PC-9 (cell line): ENCODE measurements at regions not wholly inside any gene's neighbourhood (a gene's known extent, or its start where the extent isn't known, plus 50 kb on each side); places are given as distances from the start of the nearest gene placed in this dataset.

Experiments
- BruUV-seq: library from RNA; stranded (reverse); fragments of 400-500 nt; replicated peaks from 2 replicates; lab custom pipeline; 2021; lab: Mats Ljungman, UMichigan
- CTCF ChIA-PET: fragments of 300-600 bp; sonication (Branson Sonifier 250); formaldehyde crosslinking; loops from one replicate; lab custom pipeline; 2022; ENCODE audit warnings: antibody characterized with exemption; lab: Charles Lee
- POLR2A ChIA-PET: fragments of 300-600 bp; sonication (Branson Sonifier 250); formaldehyde crosslinking; loops from one replicate; lab custom pipeline; 2022; ENCODE audit warnings: antibody characterized with exemption; ENCODE audit not compliant: unreplicated experiment; lab: Charles Lee
- DNase-seq, 2 experiments: peaks; one replicate each; pipeline versions ENCODE4 v3.0.0 to v3.0.0-alpha.2; 2015 to 2022; ENCODE audit warnings: mixed read lengths in 1 of 2
- H2AFZ ChIP-seq: fragments of 200-600 bp; sonication (generic); 2 replicates; pipeline ENCODE4 v1.8.1; 2017; ENCODE audit warnings: antibody characterized with exemption
- H3F3A ChIP-seq: fragments of 200-600 bp; sonication (generic); 2 replicates; pipeline ENCODE4 v1.8.1; 2017; ENCODE audit warnings: antibody characterized with exemption, mild to moderate bottlenecking, low read depth; ENCODE audit not compliant: insufficient read depth
- H3K27ac ChIP-seq: fragments of 200-600 bp; sonication (generic); 2 replicates; pipeline ENCODE4 v1.6.1; 2016; ENCODE audit warnings: mixed run types
- H3K27me3 ChIP-seq: fragments of 200-600 bp; sonication (generic); 2 replicates; pipeline ENCODE4 v1.6.1; 2016; ENCODE audit warnings: low read depth, mixed run types; ENCODE audit not compliant: insufficient read depth
- H3K36me3 ChIP-seq: fragments of 200-600 bp; sonication (generic); 2 replicates; pipeline ENCODE4 v1.6.1; 2016; ENCODE audit warnings: low read depth, mixed run types
- H3K4me1 ChIP-seq: fragments of 200-600 bp; sonication (generic); replicated peaks from 2 replicates; pipeline ENCODE4 v1.6.1; 2016; ENCODE audit warnings: mixed run types; ENCODE audit not compliant: insufficient read depth
- H3K4me2 ChIP-seq: fragments of 200-600 bp; sonication (generic); 2 replicates; pipeline ENCODE4 v1.6.1; 2017; ENCODE audit warnings: mixed run types
- H3K4me3 ChIP-seq: fragments of 200-600 bp; sonication (generic); 2 replicates; pipeline ENCODE4 v1.6.1; 2016; ENCODE audit warnings: mixed run types
- H3K79me2 ChIP-seq: fragments of 200-600 bp; sonication (generic); 2 replicates; pipeline ENCODE4 v1.6.1; 2017; ENCODE audit warnings: low read depth, mixed run types
- H3K9me2 ChIP-seq: fragments of 200-600 bp; sonication (generic); 2 replicates; pipeline ENCODE4 v1.8.1; 2017; ENCODE audit warnings: mild to moderate bottlenecking; ENCODE audit not compliant: insufficient read depth
- H3K9me3 ChIP-seq: fragments of 200-600 bp; sonication (generic); 2 replicates; pipeline ENCODE4 v1.8.1; 2016; ENCODE audit warnings: low read depth; ENCODE audit not compliant: insufficient read depth
- H4K20me1 ChIP-seq: fragments of 200-600 bp; sonication (generic); 2 replicates; pipeline ENCODE4 v1.8.1; 2017; ENCODE audit not compliant: insufficient read depth
- EZH2 ChIP-seq: fragments of 200-600 bp; sonication (generic); IDR thresholded peaks from 2 replicates; pipeline ENCODE4 v1.8.0; 2017; ENCODE audit warnings: antibody characterized with exemption, low read depth
- intact Hi-C: fragments of 100-400 bp; cut with micrococcal nuclease; formaldehyde crosslinking; loops from one replicate; pipeline ENCODE4 v1.10.0; 2022; ENCODE audit not compliant: unreplicated experiment
- TF ChIP-seq, protein P1 (sequence below): fragments of 200-600 bp; sonication (generic); conservative IDR thresholded peaks from 2 replicates; pipeline ENCODE4 v1.6.1; 2017; ENCODE audit warnings: mixed run types, antibody characterized with exemption, mild to moderate bottlenecking, moderate library complexity

DNA sequence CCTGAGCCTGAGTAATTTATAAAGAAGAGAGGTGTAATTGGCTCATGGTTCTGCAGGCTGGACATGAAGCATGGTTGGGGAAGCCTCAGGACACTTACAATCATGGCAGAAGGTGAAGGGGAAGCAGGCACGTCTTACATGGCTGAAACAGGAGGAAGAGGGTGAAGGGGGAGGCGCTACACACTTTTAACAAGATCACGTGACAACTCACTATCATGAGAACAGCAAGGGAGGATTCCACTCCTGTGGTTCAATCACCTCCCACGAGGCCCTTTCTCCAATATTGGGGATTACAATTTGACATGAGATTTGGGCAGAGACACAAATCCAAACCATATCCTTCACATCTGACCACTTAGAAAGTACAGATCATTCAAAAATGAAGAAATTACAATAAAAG, 110.6 kb upstream of the SHISA6 start:
- H3K9me3 ChIP-seq = no peaks in the 10 kb centered on the region
- H4K20me1 ChIP-seq = no peaks in the 10 kb centered on the region
- BruUV-seq = no TSS peak
- H3K4me3 ChIP-seq = no peak overlapping the region
- no peaks in the 10 kb centered on the region for H3F3A ChIP-seq
- intact Hi-C loops = no loop called here
- no peak overlapping the region for H2AFZ ChIP-seq
- no peaks in the 10 kb centered on the region for H3K79me2 ChIP-seq
- no peaks in the 10 kb centered on the region for H3K9me2 ChIP-seq
- no peaks in the 10 kb centered on the region for H3K36me3 ChIP-seq
- H3K27ac ChIP-seq = no peak overlapping the region
- ChIA-PET POLR2A (no interaction called here), CTCF (no interaction called here)
- no peaks in the 10 kb centered on the region for H3K4me1 ChIP-seq
- H3K4me2 ChIP-seq = no peak overlapping the region
- no peak for DNase-seq
- H3K27me3 ChIP-seq = no peaks in the 10 kb centered on the region
- no peak for TF ChIP-seq EZH2
- TF ChIP-seq, protein P1, sequence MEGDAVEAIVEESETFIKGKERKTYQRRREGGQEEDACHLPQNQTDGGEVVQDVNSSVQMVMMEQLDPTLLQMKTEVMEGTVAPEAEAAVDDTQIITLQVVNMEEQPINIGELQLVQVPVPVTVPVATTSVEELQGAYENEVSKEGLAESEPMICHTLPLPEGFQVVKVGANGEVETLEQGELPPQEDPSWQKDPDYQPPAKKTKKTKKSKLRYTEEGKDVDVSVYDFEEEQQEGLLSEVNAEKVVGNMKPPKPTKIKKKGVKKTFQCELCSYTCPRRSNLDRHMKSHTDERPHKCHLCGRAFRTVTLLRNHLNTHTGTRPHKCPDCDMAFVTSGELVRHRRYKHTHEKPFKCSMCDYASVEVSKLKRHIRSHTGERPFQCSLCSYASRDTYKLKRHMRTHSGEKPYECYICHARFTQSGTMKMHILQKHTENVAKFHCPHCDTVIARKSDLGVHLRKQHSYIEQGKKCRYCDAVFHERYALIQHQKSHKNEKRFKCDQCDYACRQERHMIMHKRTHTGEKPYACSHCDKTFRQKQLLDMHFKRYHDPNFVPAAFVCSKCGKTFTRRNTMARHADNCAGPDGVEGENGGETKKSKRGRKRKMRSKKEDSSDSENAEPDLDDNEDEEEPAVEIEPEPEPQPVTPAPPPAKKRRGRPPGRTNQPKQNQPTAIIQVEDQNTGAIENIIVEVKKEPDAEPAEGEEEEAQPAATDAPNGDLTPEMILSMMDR = no peak

DNA sequence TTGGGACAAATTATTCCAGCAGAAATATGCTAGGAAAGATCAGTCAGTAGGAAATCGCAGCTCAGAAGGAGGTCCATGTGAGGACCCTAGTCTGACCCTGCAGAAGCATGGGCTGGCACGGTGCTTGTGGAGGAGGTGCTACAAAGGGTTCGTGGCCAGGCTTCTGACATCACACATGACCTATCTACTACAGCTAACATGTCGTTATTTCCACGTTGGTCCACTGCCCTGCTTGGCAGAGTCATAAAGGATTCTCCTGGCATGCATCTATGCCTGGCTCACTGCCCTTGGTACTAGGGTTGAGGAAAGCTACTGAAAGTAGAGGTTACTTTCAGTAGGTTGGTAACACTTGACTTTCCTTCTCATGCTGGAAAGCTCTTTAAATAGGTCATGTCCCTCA, 118.1 kb upstream of the SHISA6 start:
- no peaks in the 10 kb centered on the region for H3K27me3 ChIP-seq
- no peaks in the 10 kb centered on the region for H4K20me1 ChIP-seq
- ChIA-PET POLR2A (no interaction called here), CTCF (no interaction called here)
- no peak for DNase-seq
- intact Hi-C loops = no loop called here
- no peak overlapping the region for H3K4me3 ChIP-seq
- H3K4me1 ChIP-seq = no peaks in the 10 kb centered on the region
- H3K9me2 ChIP-seq = no peaks in the 10 kb centered on the region
- H3K27ac ChIP-seq = no peak overlapping the region
- H3F3A ChIP-seq = no peaks in the 10 kb centered on the region
- H2AFZ ChIP-seq = no peak overlapping the region
- H3K4me2 ChIP-seq = no peak overlapping the region
- no peak for TF ChIP-seq EZH2
- TF ChIP-seq, protein P1 = no peak
- H3K9me3 ChIP-seq = no peaks in the 10 kb centered on the region
- no peaks in the 10 kb centered on the region for H3K79me2 ChIP-seq
- no TSS peak for BruUV-seq
- no peaks in the 10 kb centered on the region for H3K36me3 ChIP-seq

DNA sequence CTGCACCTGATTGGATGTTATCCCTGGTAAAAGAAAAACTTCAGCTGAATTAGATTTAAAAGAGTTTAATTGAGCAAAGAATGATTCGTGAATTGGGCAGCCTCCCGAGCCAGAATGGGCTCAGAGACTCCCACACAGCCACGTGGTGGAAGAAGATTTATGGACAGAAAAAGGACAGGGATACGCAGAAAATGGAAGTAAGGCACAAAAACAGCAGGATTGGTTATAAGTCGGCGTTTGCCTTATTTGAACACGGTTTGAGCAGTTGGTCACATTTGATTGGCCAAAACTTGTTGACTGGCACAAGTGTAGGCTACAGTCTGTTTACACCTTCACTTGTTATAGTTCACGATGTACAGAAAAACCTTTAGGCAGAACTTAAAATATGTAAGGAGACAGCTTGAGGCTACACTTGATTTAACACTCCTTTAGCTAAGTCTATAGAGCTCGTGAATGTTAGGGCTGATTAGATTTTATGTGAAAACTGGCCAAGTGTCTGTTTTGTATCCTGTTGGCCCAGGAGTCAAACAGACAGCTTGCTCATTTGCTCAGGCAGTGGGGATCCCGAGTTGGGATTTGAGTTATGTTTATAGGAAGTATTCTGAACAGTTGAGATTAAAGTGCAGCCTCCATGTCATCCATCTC, 119.5 kb upstream of the SHISA6 start:
- Histone ChIP-seq H3K79me2 (no peaks in the 10 kb centered on the region), H3F3A (no peaks in the 10 kb centered on the region), H3K9me2 (no peaks in the 10 kb centered on the region), H2AFZ (no peak overlapping the region), H3K9me3 (no peaks in the 10 kb centered on the region), H3K4me2 (no peak overlapping the region), H3K27me3 (no peaks in the 10 kb centered on the region), H3K4me3 (no peak overlapping the region), H3K36me3 (no peaks in the 10 kb centered on the region), H4K20me1 (no peaks in the 10 kb centered on the region), H3K27ac (no peak overlapping the region), H3K4me1 (no peaks in the 10 kb centered on the region)
- DNase-seq = no peak
- no TSS peak for BruUV-seq
- intact Hi-C loops = no loop called here
- TF ChIP-seq, protein P1 = no peak
- no peak for TF ChIP-seq EZH2
- ChIA-PET POLR2A (no interaction called here), CTCF (no interaction called here)
